ENCODE measurements at regions not wholly inside any gene's neighbourhood (a gene's known extent, or its start where the extent isn't known, plus 50 kb on each side); places are given as distances from the start of the nearest gene placed in this dataset.

GRCh38 chr3:195005759-195006510 lies 265.0 kb downstream of the XXYLT1 start:
- 86% methylated on average over 18 of the region's 18 CpGs for WGBS
- no peaks in the 10 kb centered on the region for H3K36me3 ChIP-seq (ENCODE audit: insufficient read depth)
- DNase-seq (ENCODE audit: extremely low spot score), result no peak
- H3K4me3 ChIP-seq (ENCODE audit: low read depth, low read length), result no peak overlapping the region
- H3K27ac ChIP-seq (ENCODE audit: low read depth), result no peak overlapping the region
- no peaks in the 10 kb centered on the region for H3K4me1 ChIP-seq (ENCODE audit: insufficient read depth)

- H3K36me3 ChIP-seq (ENCODE audit: insufficient read depth), result no peaks in the 10 kb centered on the region
- no peak overlapping the region for H3K4me3 ChIP-seq (ENCODE audit: low read depth, low read length)
- no peak overlapping the region for H3K27ac ChIP-seq (ENCODE audit: low read depth)
- no peak for DNase-seq (ENCODE audit: extremely low spot score)
- no peaks in the 10 kb centered on the region for H3K4me1 ChIP-seq (ENCODE audit: insufficient read depth)
- WGBS, result 92% methylated on average over 5 of the region's 5 CpGs
Observed at GRCh38 chr3:195007151-195007550, 263.8 kb downstream of the XXYLT1 start.

GRCh38 chr3:195007766-195008165 lies 263.2 kb downstream of the XXYLT1 start:
- Histone ChIP-seq H3K27ac (ENCODE audit: low read depth) (no peak overlapping the region), H3K4me1 (ENCODE audit: insufficient read depth) (no peaks in the 10 kb centered on the region), H3K4me3 (ENCODE audit: low read depth, low read length) (no peak overlapping the region), H3K36me3 (ENCODE audit: insufficient read depth) (no peaks in the 10 kb centered on the region)
- DNase-seq (ENCODE audit: extremely low spot score), result no peak
- WGBS, result 74% methylated on average over 4 of the region's 4 CpGs

GRCh38 chr3:195008816-195009215 lies 262.1 kb downstream of the XXYLT1 start:
- no peaks in the 10 kb centered on the region for H3K36me3 ChIP-seq (ENCODE audit: insufficient read depth)
- H3K4me1 ChIP-seq (ENCODE audit: insufficient read depth), result no peaks in the 10 kb centered on the region
- WGBS, result 86% methylated on average over 6 of the region's 6 CpGs
- H3K27ac ChIP-seq (ENCODE audit: low read depth), result no peak overlapping the region
- DNase-seq (ENCODE audit: extremely low spot score), result no peak
- no peak overlapping the region for H3K4me3 ChIP-seq (ENCODE audit: low read depth, low read length)

- Histone ChIP-seq H3K4me3 (ENCODE audit: low read depth, low read length) (no peak overlapping the region), H3K4me1 (ENCODE audit: insufficient read depth) (no peaks in the 10 kb centered on the region), H3K27ac (ENCODE audit: low read depth) (no peak overlapping the region), H3K36me3 (ENCODE audit: insufficient read depth) (no peaks in the 10 kb centered on the region)
- WGBS, result 88% methylated on average over 9 of the region's 9 CpGs
- no peak for DNase-seq (ENCODE audit: extremely low spot score)
Observed at GRCh38 chr3:195009616-195010015, 261.3 kb downstream of the XXYLT1 start.

- Histone ChIP-seq H3K27ac (ENCODE audit: low read depth) (no peak overlapping the region), H3K4me1 (ENCODE audit: insufficient read depth) (no peaks in the 10 kb centered on the region), H3K36me3 (ENCODE audit: insufficient read depth) (no peaks in the 10 kb centered on the region), H3K4me3 (ENCODE audit: low read depth, low read length) (no peak overlapping the region)
- DNase-seq (ENCODE audit: extremely low spot score), result no peak
- 93% methylated on average over 10 of the region's 10 CpGs for WGBS
Observed at GRCh38 chr3:195010551-195011100, 260.3 kb downstream of the XXYLT1 start.

GRCh38 chr3:195011231-195011834 lies 259.6 kb downstream of the XXYLT1 start:
- Histone ChIP-seq H3K4me1 (ENCODE audit: insufficient read depth) (no peaks in the 10 kb centered on the region), H3K36me3 (ENCODE audit: insufficient read depth) (no peaks in the 10 kb centered on the region), H3K4me3 (ENCODE audit: low read depth, low read length) (no peak overlapping the region), H3K27ac (ENCODE audit: low read depth) (no peak overlapping the region)
- no peak for DNase-seq (ENCODE audit: extremely low spot score)
- 87% methylated on average over 6 of the region's 6 CpGs for WGBS

- no peaks in the 10 kb centered on the region for H3K4me1 ChIP-seq (ENCODE audit: insufficient read depth)
- H3K36me3 ChIP-seq (ENCODE audit: insufficient read depth), result no peaks in the 10 kb centered on the region
- H3K27ac ChIP-seq (ENCODE audit: low read depth), result no peak overlapping the region
- WGBS, result 82% methylated on average over 4 of the region's 4 CpGs
- DNase-seq (ENCODE audit: extremely low spot score), result no peak
- H3K4me3 ChIP-seq (ENCODE audit: low read depth, low read length), result no peak overlapping the region
Observed at GRCh38 chr3:195012100-195012499, 258.9 kb downstream of the XXYLT1 start.

GRCh38 chr3:195012571-195012970 lies 258.4 kb downstream of the XXYLT1 start:
- Histone ChIP-seq H3K36me3 (ENCODE audit: insufficient read depth) (no peaks in the 10 kb centered on the region), H3K27ac (ENCODE audit: low read depth) (no peak overlapping the region), H3K4me1 (ENCODE audit: insufficient read depth) (no peaks in the 10 kb centered on the region), H3K4me3 (ENCODE audit: low read depth, low read length) (no peak overlapping the region)
- DNase-seq (ENCODE audit: extremely low spot score), result no peak
- WGBS, result 90% methylated on average over 4 of the region's 4 CpGs

- DNase-seq (ENCODE audit: extremely low spot score), result no peak
- Histone ChIP-seq H3K36me3 (ENCODE audit: insufficient read depth) (no peaks in the 10 kb centered on the region), H3K27ac (ENCODE audit: low read depth) (no peak overlapping the region), H3K4me1 (ENCODE audit: insufficient read depth) (no peaks in the 10 kb centered on the region), H3K4me3 (ENCODE audit: low read depth, low read length) (no peak overlapping the region)
- 70% methylated on average over 17 of the region's 17 CpGs for WGBS
Observed at GRCh38 chr3:195013411-195014361, 257.3 kb downstream of the XXYLT1 start.

GRCh38 chr3:195015021-195015420 lies 255.9 kb downstream of the XXYLT1 start:
- no peak for DNase-seq (ENCODE audit: extremely low spot score)
- Histone ChIP-seq H3K27ac (ENCODE audit: low read depth) (no peak overlapping the region), H3K4me3 (ENCODE audit: low read depth, low read length) (no peak overlapping the region), H3K4me1 (ENCODE audit: insufficient read depth) (no peaks in the 10 kb centered on the region), H3K36me3 (ENCODE audit: insufficient read depth) (no peaks in the 10 kb centered on the region)
- 64% methylated on average over 5 of the region's 5 CpGs for WGBS

- H3K4me3 ChIP-seq (ENCODE audit: low read depth, low read length), result no peak overlapping the region
- no peak overlapping the region for H3K27ac ChIP-seq (ENCODE audit: low read depth)
- no peaks in the 10 kb centered on the region for H3K36me3 ChIP-seq (ENCODE audit: insufficient read depth)
- 69% methylated on average over 4 of the region's 4 CpGs for WGBS
- DNase-seq (ENCODE audit: extremely low spot score), result no peak
- no peaks in the 10 kb centered on the region for H3K4me1 ChIP-seq (ENCODE audit: insufficient read depth)
Observed at GRCh38 chr3:195017151-195017550, 253.8 kb downstream of the XXYLT1 start.

Data from urinary bladder (tissue), 3 donors.